NCI-H1436 (cell line): ENCODE measurements at regions not wholly inside any gene's neighbourhood (a gene's known extent, or its start where the extent isn't known, plus 50 kb on each side); places are given as distances from the start of the nearest gene placed in this dataset.

Source experiments
- DNase-seq: peaks from one replicate; lab custom pipeline; 2025; lab: John Stamatoyannopoulos, UW

DNA sequence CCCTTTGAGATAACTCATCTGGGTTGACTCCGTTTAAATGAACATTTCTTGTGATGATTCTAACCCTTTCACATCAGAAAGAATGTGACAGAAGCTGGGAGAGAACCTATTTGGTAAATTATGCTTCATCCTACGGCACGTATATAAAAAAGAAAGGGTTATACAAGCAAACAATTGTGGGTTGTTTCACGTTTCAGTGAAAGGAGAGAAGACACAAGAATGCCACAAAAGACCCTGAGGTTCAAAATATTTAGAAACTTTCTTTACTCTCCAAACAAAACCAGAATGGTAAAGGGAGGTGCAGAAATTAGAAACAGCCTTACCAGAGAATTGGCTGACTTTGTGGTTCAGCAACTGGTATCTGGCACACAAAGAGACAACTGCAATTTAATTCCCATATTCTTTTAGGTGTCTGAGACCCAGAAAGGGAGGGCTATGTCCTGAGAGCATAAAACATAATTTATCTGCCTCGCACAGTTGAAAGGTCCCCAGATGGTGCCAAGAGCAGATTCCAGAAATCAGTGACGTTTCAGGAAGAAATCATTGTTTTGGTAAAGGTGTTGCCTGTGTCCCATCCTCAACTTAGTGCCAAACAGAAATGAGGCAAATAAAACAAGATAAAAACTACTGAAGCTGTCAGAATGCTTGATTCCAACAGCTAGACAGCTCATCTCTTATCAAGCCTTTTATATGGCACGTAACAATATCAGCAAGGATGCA lies 361.4 kb downstream of the EFNB2 start:
- no peak for DNase-seq

DNA sequence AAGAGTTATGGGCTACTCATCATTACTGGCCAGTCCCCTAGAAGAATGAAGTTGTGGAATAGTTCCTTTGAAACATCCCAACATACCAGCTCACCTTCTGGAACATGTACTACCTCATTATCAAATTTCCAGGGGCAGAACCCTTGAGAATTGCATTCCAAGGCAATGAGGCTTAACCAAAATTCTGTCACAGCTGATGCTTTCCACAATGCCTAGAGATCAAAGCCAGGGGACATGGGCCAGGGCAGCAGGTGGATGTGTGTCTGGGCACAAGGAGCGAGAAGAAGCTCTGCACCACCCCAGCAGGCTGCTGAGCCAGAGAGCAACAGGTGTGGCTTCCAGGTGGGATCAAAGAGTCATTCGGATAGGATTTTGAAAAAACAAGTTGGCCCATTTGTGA lies 362.1 kb downstream of the EFNB2 start:
- DNase-seq, result no peak

DNA sequence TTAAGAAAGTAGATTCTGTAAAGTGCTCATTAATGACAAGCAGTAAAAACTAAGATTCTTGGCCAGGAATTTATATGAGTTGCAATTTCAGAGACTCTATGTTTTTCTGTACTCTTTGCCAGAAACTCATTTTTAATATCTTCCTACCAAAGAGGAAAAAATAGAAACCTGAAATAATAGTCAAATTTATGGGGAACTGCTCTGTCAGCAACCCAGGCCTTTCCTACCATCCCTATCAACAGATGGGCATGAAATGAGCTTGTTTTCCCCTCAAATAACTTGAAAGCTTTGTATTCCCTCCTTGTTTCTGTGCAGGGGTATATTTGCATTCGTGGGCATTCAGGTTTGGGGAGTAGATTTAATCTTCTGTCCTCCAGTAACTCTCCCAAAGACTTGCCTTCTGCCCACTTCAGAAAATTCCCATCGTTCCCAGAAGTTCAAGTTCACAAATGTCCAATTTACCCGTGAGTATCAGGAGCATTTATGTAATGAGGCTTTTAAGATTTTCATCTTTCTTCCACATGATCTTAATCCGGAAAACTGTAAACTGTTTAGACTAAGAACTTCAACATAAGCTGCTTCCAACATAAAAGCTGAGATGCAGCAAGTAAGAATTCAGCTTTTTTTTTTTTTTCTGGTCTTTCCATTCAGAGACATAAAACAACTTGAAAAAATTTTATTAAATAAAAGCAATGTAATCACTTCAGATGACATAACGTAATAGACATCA lies 363.1 kb downstream of the EFNB2 start:
- DNase-seq, result no peak

DNA sequence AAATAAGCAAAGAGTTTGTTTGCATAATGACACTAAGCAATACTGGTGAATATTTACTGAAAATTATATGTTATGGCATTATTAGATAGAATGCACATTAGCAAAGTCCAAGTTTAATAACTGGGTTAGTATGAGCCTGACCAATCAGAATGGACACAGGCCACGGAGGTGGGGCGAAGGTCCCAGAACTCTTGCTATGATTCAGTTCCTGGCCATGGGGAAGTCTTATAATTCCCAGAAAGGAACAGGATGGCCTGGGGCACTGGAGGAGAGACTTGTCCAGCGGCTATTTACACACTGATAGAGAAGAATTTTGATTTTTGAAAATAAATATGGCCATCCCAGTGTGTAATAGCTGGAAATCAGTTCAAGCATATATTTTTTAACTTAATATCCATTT lies 372.0 kb downstream of the EFNB2 start:
- no peak for DNase-seq

DNA sequence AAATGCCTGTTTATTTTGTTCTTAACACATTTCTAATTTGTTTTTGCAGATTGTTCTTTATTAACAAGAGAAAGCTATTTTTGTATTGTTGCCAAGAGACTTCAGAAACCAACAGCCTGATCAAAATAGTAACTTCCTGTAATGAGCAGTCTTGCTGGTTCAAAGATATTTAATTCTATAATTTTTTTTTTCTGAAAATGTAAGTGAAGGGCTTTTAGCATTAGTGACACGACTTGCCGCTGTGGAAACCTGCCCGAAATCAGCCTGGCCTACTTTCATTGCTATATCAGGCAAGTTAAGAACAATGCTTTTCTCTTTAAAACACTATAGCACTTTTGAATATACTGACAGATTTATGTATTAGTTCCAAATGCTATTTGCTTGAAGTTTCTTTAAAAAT lies 374.3 kb downstream of the EFNB2 start:
- no peak for DNase-seq

DNA sequence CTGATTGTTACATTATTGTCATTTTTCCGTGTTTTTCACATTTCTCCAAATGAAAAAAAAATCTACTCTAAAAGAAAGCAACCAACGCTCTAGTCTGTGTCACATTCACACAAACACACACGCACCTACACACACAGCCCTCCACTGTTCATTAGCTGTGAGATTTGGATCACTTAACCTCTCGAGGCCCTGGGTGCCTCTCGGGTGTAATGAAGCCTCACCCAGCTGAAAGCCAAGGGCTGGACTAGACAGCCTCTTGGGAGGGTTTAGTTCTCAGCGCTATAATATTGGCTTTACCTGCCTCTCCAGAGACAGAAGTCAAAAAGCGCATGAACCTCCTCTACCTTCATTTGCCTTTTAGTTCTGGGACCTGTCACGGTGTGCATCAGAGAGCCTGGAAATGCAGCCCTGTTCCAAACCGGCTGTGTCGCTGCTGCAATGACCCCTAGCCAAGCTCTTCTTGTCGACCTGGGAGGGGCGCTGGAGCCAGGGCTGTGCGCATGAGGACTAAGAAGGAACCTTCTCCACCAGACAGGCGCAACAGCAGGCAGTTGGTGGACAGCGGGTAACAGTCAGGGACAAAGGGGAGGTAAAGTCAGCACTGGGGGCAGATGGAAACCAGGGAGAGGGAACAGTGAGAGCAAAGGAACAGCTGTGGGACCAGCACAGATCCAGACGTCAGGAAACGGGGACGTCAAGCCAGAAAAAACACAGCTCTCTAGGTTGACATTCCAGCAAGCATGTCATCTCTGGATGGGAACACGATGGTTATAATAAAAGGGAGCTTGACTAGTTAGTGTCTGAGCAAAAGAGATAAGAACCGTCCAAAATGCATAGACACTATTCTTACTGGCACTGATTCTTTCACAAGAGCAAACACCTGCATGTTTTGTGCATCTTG lies 375.9 kb downstream of the EFNB2 start:
- DNase-seq, result no peak

DNA sequence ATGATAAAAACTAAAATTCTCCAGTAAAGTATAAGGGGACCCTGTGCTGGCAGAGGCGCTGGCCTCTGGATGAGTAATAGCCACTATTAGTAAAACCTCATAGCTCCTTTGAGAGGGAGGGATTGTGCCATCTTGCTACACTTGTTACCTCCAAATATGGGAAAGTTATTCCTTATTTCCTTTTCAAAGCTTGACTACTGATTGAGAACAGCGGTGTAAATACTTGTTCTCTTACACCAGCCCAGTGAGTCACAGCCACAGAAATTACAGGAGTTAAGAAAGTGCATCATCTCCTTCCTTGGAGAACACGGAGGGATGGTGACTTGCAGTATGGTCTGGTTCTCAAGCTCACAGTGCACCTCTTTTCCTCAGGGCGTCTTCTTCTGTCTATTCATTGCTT lies 379.0 kb downstream of the EFNB2 start:
- no peak for DNase-seq

DNA sequence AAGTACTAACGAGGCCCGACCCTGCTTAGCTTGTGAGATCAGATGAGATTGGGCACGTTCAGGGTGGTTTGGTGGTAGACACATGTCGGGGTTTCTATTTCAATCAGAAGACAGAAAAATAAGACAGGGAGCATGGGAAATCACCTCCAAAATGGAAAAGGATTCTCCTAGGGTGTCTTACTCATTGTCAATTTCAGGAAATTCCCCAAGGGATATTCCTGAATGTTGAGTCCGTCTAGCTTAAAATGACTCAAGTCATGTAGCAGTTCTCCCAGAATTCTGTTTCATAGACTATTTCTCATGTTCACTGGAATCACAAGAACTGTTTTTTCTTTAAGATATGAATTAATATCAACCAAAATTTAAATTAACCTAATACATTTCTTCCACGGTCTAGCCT lies 380.1 kb downstream of the EFNB2 start:
- no peak for DNase-seq

DNA sequence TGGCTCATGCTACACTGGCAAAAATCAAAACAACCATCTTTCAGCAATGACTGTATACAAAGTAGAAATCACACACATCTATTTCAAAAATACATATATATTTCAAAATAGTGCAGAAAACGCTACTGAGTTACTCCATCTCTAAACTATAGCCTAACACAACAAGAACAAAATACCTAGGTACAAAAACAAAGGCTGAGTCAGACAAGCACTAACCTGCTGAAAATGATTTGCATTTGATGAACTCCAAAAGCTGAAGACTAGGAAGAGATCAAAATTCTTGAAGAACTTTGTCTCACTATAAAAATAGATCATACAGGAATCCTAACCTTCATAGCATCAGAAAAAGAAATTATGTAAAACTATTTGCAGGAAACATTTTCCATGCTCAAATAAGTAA lies 381.6 kb downstream of the EFNB2 start:
- DNase-seq, result no peak

DNA sequence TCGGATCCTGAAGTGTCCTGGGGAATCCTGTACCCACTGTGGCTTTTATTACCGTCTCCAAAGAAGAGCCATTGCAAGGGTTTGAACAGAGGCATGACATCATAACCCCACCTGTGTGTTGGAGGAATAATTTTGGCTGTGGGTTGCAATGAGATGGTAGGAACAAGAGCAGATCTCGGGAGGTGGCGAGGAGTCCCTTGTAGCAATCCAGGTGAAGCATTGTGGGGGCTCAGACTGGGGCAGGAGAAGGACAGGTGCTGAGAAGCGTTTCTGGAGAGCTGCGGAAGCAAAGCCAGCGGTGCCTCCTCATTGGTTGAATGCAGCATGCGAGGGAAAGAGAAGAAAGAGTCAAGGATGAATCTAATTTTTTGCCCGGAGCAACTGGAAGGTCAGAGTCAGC lies 382.4 kb downstream of the EFNB2 start:
- DNase-seq, result no peak

DNA sequence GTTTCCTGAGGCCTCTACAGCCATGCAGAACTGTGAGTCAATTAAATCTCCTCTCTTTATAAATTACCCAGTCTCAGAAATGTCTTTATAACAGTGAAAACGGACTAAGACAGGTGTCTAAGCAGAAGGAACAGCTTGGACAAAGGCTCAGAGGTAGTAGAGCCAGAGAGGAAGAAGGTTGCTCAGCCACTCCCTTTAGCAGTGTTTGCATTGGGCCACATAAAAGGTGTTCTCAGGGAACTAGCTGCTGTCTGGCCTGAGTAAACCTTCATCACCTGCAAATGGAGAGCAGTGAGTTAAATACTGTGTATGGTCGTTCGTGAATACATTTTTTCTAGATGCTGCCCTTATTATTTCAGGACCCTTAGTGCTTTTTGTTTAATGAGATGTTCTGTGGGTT lies 383.4 kb downstream of the EFNB2 start:
- no peak for DNase-seq

DNA sequence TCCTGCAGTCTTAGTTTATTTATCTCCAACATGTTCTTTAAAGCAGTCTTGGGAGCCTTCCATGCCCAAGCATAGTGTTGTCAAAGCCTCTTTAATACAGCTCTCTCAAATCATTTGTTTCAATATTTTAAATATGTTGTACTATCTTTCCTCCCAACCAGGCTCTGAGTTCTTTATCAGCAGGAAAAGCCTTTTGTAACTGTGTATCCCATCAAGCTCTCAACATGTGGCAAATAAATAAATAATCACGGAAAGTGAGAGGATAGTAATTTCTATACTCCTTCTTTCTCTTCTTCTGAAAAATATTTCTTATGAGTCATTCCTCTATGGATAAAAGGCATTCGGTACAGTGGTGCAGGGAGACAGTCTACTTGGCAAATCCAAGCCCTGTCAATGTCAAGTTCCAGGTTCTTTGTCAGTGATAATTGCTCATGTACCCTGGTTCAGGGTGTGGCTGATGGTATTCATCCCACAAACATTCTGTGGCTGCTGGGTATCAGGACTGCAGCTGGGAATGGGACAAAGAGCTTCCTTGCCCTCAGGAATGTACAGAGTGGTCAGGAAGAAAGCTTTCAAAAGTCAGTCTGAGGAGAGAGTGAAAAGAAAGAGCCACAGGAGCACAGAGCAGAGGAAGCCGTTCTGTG lies 384.3 kb downstream of the EFNB2 start:
- DNase-seq, result no peak

DNA sequence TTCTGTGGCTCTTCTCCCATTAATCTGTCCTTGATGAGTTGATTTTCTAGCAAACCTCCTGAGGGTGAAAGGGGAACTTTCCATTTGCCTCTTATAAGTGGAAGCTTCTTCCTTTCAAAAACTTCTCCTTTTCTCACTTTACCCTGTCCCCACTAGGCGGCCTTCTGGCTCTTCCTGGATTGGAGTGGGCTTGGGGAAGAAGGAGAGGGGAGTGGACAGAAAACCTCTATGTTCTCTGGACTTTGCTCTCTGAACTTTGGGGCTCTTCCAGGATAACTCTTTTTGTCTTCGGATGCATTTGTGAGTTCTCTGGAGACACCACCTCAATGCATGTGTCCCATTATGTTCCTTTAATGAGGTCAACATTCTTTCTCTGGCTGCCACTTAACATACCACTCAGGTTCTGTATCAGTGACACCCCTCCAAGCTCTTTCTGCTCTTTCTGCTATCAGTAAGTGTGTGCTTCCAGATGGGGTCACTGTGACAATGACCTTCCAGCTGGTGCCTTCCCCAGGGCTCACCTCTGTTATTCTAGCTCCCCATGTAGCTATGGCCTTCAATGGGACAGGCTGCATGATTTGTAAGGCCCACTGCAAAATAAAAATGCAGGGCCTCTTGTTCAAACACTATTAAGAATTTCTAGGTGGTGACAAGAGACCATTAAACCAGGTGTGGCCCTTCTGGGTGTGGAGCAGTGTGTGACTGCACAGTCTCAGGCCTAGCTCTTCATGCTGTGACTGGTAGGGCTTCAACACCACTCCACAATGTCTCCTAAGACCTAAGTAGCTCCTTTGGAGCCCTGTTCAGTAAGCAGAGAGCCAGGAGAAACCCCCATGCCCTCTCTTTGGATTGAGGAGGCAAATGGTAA lies 389.2 kb downstream of the EFNB2 start:
- DNase-seq, result no peak

DNA sequence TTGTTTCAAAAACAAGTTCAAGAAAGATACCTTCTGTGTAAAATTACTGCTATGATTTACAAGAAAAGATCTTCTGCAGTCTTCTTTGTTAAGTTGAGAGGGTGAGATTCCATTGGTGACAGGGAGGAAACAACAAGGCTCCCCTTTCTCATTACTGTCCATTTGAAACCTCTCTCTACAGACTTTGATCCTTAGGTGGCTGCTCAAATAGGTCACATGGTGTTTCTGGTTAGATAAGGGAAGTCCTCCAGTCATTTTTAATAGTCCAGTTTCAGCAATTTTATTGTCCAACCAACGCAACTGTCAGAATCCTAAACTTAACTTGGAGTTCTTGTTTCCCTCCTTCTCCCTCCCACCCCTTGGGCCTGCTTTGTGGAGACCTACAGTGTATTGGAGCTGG lies 390.4 kb downstream of the EFNB2 start:
- DNase-seq, result no peak

DNA sequence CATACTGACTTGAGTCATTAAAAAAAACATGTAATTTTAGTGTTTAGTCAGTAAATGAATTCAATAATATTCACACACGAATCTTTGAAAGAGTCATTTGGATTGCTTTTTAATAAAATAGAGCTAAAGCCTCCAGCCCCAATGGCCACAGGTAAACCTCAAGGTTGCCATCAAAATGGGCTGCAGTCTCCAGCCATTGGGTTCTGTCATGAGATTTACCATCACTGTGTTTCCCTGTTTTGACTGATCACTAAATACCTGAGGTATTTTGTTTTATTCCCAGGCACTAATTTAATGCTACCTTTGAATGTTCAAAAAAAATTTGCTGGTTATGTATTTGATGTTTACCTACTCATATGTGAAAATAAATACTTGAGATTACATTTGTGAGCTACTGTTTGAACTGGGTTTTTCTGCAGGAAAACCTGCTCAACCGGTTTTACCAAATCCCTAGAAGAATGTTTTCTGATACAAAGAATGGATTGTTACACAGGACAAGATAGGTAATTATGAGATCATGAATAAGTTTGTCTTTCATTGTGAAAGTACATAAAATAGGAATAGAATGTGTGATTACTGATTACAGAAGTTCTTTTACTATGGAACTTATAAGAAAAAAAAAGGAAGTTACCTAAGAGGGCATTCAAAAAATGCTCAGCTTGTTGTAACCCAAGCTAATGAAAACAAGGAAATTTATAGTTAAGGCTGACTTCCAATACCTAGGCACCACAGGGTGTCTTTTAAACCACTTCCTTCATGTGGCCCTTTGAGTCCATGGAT lies 391.3 kb downstream of the EFNB2 start:
- no peak for DNase-seq

DNA sequence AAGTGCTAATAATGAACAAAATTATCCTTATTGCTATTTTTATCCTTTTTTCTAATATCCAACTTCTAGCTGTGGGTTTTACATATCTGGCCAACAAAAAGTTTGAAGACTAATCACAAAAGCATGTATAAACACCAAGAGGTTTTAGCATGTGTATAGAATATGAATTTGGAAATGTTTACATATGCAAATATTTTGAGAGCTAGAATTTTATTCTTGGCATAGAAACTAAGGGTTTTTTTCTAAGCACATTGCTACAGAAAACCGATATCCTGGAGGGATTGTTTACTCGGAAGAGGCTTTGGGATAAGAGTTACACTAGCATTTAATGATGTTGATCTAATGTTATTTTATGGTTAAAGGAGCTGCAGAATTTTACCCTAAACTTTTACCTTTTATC lies 392.1 kb downstream of the EFNB2 start:
- no peak for DNase-seq

DNA sequence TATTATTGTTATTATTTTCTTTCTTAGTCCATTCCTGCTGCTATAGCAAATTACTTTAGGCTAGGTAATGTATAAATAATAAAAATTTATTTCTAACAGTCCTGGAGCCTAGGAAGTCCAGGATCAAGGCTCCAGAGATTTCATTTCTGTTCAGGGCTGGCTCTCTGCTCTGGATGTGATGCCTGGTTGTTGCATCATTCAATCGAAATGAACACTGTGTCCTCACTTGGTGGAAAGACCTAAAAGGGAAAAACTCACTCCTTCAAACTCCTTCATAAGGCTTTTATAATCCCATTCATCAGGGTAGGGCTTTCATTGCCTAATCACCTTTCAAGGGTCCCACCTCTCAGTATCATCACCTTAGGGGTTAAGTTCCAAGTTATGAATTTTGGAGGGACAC lies 395.0 kb downstream of the EFNB2 start:
- no peak for DNase-seq

DNA sequence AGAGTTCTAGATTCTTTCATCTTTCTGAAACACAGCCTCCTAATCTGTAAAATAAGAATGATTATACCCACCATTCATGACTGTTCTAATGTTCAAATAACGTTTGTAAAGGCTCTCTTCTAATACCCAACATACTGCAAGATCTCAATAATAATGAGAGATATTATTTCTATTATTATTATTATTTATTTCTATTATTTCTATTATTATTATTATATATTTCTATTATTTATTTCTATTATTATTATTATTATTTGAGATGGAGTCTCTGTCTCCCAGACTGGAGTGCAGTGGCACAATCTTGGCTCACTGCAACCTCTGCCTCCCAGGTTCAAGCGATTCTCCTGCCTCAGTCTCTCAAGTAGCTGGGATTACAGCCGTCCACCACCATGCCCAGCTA lies 395.5 kb downstream of the EFNB2 start:
- no peak for DNase-seq

DNA sequence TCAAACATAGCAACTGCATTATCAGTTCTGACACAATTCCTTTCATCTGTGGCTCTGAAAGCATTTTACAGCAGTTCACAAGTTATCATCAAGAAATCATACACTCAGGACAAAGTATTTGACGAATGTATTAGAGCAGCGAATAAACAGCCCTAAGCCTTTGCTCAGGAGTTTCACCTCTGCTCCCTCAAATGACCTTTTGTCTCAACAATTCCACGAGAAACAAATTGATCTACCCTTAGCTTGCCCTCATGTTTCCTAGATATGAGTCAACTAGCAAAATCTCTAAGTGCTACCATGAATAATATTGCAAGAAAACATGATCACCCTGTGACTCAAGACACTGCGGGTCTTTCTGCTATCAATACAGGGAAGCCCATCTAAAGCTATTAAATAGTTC lies 396.1 kb downstream of the EFNB2 start:
- DNase-seq, result no peak

DNA sequence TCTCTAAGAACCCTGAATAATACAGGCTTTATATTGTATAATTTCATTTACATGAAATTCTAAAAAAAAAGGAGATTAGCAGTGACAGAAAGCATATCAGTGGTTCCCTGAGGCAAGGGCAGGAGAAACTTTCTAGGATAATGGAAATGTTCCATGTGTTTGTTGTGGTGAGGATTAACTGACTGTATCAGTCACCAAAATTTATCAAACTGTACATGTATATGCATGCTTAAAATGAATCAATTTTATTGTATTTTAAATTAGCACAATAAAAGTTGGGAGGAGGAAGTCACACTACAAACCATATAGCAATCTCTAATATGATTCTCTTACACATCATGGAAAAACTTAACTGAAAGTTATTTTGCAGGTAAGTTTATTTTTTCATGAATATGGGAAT lies 396.8 kb downstream of the EFNB2 start:
- DNase-seq, result no peak

DNA sequence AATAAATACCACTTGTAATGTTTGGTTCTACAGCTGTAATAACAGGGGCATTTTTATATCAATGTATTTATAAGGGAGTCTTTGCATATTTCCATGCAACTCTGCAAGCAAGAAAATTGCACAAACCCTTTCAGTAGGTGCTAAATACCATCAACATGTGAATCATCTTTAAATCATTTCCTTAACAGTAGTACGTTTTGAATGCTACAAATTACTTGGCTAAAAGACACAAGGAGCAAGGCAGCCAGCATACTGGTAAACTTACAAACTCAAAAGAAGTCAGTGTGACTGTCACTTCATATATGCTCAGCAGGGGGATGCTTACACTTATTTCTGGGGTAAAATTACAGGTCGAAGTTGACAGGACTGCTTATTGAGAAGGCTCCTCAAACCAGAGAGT lies 402.4 kb downstream of the EFNB2 start:
- DNase-seq, result no peak
